UCSD-AML1 (cell line): ENCODE measurements at regions not wholly inside any gene's neighbourhood (a gene's known extent, or its start where the extent isn't known, plus 50 kb on each side); places are given as distances from the start of the nearest gene placed in this dataset.

Experiments used
- DNase-seq: peaks from one replicate; lab custom pipeline; 2025; ENCODE audit not compliant: unreplicated experiment; lab: John Stamatoyannopoulos, UW

GRCh38 chr2:67036444-67036843, 360.7 kb upstream of the ETAA1 start:
- DNase-seq, result no peak

- DNase-seq, result no peak
These were observed 359.5 kb upstream of the ETAA1 start for GRCh38 chr2:67037655-67038054.

GRCh38 chr2:67038195-67038594, 358.9 kb upstream of the ETAA1 start:
- DNase-seq, result no peak

GRCh38 chr2:67039058-67039457, 358.1 kb upstream of the ETAA1 start:
- no peak for DNase-seq

GRCh38 chr2:67039517-67040103, 357.5 kb upstream of the ETAA1 start:
- DNase-seq, result no peak

GRCh38 chr2:67041051-67041450, 356.1 kb upstream of the ETAA1 start:
- DNase-seq, result no peak

GRCh38 chr2:67043781-67044478, 353.2 kb upstream of the ETAA1 start:
- DNase-seq, result no peak

- DNase-seq, result no peak
These were observed 350.5 kb upstream of the ETAA1 start for GRCh38 chr2:67046591-67046990.

GRCh38 chr2:67048314-67048713, 348.8 kb upstream of the ETAA1 start:
- no peak for DNase-seq

GRCh38 chr2:67050622-67051021, 346.5 kb upstream of the ETAA1 start:
- DNase-seq, result no peak

- no peak for DNase-seq
These were observed 342.4 kb upstream of the ETAA1 start for GRCh38 chr2:67054728-67055127.

- DNase-seq, result no peak
These were observed 341.5 kb upstream of the ETAA1 start for GRCh38 chr2:67055387-67056304.

GRCh38 chr2:67057123-67057522, 340.0 kb upstream of the ETAA1 start:
- DNase-seq, result no peak

- no peak for DNase-seq
These were observed 339.0 kb upstream of the ETAA1 start for GRCh38 chr2:67057901-67058703.

- no peak for DNase-seq
These were observed 332.1 kb upstream of the ETAA1 start for GRCh38 chr2:67065046-67065445.

GRCh38 chr2:67066782-67067181, 330.4 kb upstream of the ETAA1 start:
- no peak for DNase-seq

- no peak for DNase-seq
These were observed 329.5 kb upstream of the ETAA1 start for GRCh38 chr2:67067656-67068055.

- DNase-seq, result no peak
These were observed 326.3 kb upstream of the ETAA1 start for GRCh38 chr2:67070826-67071225.

GRCh38 chr2:67075056-67075455, 322.1 kb upstream of the ETAA1 start:
- no peak for DNase-seq

GRCh38 chr2:67075530-67076238, 321.4 kb upstream of the ETAA1 start:
- no peak for DNase-seq

- DNase-seq, result no peak
These were observed 320.9 kb upstream of the ETAA1 start for GRCh38 chr2:67076239-67076624.
